GM19467 (cell line): ENCODE measurements at regions not wholly inside any gene's neighbourhood (a gene's known extent, or its start where the extent isn't known, plus 50 kb on each side); places are given as distances from the start of the nearest gene placed in this dataset.
"Not testable (repeated sequence)": the region's sequence is repeated elsewhere in the genome, so short reads cannot be mapped to it uniquely, and the experiment has no call there.

Experiments
- ATAC-seq: cut with Tn5 transposase; IDR thresholded peaks from one replicate; pipeline ENCODE4 v1.9.1; 2021; ENCODE audit warnings: mild to moderate bottlenecking, moderate library complexity; ENCODE audit not compliant: unreplicated experiment

DNA sequence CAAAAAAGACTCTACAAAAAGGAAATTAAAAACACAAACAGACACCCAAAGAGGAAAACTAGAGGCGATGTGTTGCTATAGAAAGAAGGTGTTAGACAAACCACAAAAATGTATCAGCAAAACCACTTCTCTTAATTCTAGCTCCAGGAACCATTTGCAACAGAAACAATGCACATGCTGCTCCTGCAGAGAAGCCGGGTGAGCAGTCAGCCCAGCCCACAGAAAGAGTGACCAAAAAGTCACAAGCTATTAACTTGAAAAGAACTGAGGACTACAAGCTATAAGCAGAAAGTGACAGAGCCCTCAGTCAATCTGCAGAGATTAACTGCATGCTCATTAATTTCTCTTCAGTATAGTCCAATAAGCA, 96.2 kb upstream of the KLHL13 start:
- peak; percentile 73 for ATAC-seq

DNA sequence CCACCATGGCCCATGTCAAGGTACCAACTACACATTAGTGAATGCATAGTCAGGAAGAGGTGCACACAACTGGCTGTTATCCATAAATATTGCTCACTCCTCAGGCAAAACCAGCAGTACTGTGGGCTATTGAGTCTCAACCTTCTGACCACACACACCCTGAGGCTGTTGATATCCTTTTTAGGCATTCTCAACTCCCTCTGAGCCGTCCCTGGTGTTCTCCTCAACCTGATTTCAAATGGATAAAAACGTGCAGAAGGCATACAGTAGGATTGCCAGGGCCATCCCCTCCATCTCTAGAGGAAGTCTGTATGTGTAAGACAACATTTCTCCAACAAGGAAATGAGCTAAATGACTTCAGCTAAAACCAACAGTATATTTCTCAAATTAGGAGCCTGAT, 98.7 kb upstream of the KLHL13 start:
- ATAC-seq, result no peak

GRCh38 chrX:118216087-118216486, 99.5 kb upstream of the KLHL13 start:
- ATAC-seq, result no peak

- ATAC-seq, result no peak
Measured at GRCh38 chrX:118216509-118216908, 99.9 kb upstream of the KLHL13 start.

GRCh38 chrX:118218079-118218478, 101.5 kb upstream of the KLHL13 start:
- ATAC-seq, result no peak

- ATAC-seq, result no peak
Measured at GRCh38 chrX:118218940-118219339, 102.3 kb upstream of the KLHL13 start.

DNA sequence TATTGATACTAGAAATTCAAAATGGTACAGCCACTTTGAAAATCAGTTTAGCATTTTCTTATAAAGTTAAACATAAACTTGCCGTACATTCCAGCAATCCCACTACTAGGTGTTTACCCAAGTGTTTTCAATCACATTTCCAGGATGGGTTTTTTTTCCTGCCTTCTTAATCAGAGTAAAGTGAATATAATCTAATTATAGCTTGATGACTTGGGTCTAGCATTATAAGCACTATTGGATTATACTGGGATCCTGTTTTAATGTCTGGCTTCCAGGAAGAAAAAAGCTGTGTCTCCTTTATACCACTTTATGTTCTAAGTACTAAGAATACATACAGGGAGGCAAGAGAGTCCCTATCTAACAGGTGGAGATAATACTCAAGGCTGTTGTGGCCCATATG, 103.3 kb upstream of the KLHL13 start:
- no peak for ATAC-seq

DNA sequence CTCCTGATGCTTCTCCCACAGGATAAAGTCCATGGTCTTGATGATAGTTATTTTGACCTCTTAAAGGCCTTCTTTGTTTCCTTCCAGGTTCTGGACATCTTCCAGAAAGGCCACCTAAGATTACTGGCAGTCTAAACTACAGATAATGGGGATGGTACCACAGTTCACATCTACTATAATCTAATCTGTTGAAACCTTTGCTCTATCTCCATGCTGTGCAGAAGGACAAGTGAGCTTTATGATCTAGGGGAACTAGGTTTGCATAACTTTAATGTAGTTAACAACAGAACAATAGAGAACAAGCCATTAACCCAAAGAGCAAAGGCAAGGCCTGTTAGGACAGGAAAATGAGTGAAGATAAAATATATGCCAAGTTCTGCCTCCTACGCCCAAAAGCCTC, 103.9 kb upstream of the KLHL13 start:
- no peak for ATAC-seq

DNA sequence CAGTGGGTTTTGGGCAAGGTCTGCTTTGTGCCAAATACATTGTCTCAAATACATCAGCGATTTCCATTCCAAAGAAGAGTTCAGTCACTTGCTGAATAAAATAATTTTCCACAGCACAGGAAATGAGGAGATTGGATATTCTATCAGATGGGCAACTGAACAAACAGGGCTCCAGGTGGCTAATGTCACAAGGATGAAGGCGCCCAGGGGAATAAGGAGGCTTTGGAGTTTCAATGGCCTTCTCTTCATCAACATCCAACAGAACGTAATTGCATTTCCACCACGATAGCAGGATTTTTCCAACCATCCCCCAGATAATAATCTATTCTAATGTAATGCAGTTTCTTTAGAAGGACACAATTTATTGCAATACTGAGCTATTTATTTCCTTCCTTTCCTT, 104.7 kb upstream of the KLHL13 start:
- no peak for ATAC-seq

- no peak for ATAC-seq
Measured at GRCh38 chrX:118221733-118222132, 105.1 kb upstream of the KLHL13 start.

DNA sequence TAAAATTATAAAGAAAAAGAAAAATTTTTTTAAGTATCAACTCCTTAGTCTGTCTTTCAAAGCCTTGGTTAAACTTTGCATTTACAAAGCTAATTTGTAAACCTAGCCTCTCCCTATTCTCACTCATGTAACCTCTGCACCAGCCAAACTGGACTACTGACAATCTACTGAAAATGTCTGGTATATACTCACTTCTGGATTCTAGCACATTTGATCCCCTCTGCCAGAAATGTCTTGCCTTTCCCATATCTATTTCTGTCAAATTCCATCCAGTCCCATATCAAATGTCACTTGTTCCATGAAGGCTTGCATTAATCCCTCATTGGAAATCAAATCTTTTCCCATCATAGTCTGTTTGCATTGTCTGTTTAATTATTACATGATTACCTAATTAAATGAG, 105.8 kb upstream of the KLHL13 start:
- ATAC-seq, result no peak

- ATAC-seq, result peak; percentile 66
Measured at GRCh38 chrX:118225711-118226428, 109.3 kb upstream of the KLHL13 start.

- ATAC-seq, result no peak
Measured at GRCh38 chrX:118228041-118228440, 111.4 kb upstream of the KLHL13 start.

DNA sequence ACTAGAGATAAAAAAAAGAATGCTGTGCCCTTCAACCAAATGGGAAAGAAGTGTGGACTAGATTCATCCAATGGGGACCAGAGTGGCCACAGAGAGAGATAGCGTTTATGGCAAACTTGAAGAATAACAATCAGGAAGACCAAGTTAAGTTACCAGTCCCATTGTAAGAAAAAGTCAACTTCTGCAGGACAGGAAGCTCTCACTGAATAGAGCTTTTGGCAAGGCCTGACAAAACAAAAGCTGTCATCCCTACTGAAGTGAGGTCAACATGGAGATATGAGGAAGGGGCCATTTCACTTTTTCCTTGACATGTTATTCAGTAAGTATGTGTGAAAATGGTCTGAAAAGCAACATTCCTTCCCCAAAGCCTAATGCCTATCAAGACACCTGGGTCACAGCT, 111.8 kb upstream of the KLHL13 start:
- no peak for ATAC-seq

- ATAC-seq, result no peak
Measured at GRCh38 chrX:118231464-118231863, 114.4 kb upstream of the WDR44 start.

- no peak for ATAC-seq
Measured at GRCh38 chrX:118239178-118239870, 106.6 kb upstream of the WDR44 start.

DNA sequence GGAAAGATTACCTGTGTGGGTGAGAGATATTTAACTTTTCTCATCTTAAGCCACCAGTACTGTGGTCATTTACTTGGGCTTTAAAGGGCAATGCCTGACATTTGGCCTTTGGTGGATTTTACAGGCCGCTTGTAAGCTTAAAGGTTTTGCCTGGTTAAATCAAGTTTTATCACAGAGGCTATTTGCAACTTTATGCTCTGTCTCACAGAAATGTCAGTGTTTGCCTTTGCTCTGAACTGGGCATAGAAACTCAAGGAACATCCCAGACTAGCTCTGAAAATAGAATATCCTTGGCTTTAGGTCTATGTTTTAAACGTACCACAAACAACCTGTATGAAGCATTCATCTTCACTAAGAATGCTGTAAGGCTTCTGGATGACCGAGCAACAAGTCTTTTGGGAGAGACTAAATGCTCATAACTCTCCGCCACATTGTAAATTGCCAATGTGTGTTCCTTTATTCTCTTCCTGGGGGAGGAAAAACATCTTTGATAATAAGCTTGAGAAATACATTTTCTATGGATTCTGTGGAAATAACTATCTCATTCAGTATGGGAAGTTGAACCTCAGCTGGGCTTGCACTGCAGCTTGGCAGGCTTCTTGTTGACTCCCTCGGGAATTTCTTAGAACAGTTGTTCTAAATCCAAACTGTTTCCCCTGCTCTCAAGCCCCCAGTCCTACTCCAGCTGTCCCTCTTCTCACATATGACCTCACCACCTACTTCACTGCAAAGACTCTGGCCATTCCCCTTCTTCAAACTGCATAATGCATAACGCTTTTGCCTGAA, 105.8 kb upstream of the WDR44 start:
- ATAC-seq, result no peak

DNA sequence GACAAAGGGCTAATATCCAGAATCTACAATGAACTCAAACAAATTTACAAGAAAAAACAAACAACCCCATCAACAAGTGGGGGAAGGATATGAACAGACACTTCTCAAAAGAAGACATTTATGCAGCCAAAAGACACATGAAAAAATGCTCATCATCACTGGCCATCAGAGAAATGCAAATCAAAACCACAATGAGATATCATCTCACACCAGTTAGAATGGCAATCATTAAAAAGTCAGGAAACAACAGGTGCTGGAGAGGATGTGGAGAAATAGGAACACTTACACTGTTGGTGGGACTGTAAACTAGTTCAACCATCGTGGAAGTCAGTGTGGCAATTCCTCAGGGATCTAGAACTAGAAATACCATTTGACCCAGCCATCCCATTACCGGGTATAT, 98.9 kb upstream of the WDR44 start:
- not testable (repeated sequence) for ATAC-seq

GRCh38 chrX:118249146-118249545, 96.8 kb upstream of the WDR44 start:
- no peak for ATAC-seq

GRCh38 chrX:118250445-118250844, 95.5 kb upstream of the WDR44 start:
- no peak for ATAC-seq

DNA sequence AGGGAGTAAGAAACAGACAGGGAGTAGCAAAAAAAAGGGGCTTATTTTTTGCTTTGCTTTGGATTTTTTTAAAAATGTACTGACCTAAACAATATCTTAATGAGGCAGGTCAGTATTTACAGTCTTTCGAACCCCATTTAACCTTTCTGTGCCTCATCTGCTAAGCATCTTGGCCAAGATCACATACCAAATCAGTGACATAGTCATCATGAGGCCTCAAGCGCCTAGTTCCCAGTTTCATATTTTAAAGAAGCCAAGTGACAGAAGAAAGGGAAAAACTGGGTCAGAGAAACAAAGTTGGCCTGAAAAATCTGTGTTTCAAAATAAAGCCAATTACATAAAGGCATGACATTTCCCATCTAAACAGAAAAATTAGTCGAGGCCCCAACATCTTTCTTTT, 94.6 kb upstream of the WDR44 start:
- no peak for ATAC-seq

DNA sequence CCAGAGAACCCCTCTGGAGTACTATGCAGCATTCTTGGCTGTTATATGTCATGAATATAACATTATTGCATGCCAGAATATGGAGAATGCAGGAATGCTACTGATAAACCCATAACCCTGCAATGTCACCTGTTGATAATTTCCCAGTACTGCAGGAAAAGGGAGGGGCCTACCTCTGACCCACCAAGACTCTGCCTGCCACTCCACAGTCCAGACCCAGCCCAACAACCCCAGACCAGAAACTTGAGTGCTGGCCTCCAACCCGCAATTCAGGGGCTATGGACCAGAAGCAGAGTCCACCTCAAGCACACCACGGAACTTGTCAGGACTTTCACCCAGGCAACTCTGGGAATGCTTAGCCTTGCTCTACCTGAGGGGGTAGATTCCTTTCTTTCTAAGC, 92.9 kb upstream of the WDR44 start:
- no peak for ATAC-seq
